Vagina (tissue), 2 donors: ENCODE measurements at regions not wholly inside any gene's neighbourhood (a gene's known extent, or its start where the extent isn't known, plus 50 kb on each side); places are given as distances from the start of the nearest gene placed in this dataset.

Experiments
- CTCF ChIP-seq, 3 experiments: fragments of 450-650 bp in 2 of 3; fragments of 200-600 bp in 1 of 3; sonication (generic) in 1 of 3; IDR thresholded peaks; one replicate each; pipeline ENCODE4 v1.5.1; 2017 to 2019; ENCODE audit warnings: antibody characterized with exemption in 3 of 3, mild to moderate bottlenecking in 2 of 3, moderate library complexity in 2 of 3
- POLR2A ChIP-seq, 2 donors: fragments of 450-650 bp; IDR thresholded peaks; one replicate each; pipeline ENCODE4 v1.6.1; 2017; ENCODE audit warnings: antibody characterized with exemption in 2 of 2, mild to moderate bottlenecking in 2 of 2, moderate library complexity in 2 of 2
- POLR2AphosphoS5 ChIP-seq, 2 donors: sonication (generic); formaldehyde crosslinking; IDR thresholded peaks; one replicate each; pipeline ENCODE4 v1.9.0; 2017; ENCODE audit warnings: antibody characterized with exemption in 2 of 2, mild to moderate bottlenecking in 2 of 2, low read depth in 1 of 2; ENCODE audit not compliant: insufficient read depth in 1 of 2

GRCh38 chr14:104465482-104466390 is 113.8 kb upstream of the C14orf180 start:
- TF ChIP-seq CTCF (IDR thresholded peaks at IDR 0.05) = no peak
- no peak for TF ChIP-seq POLR2AphosphoS5 (IDR thresholded peaks at IDR 0.05; ENCODE audit: insufficient read depth in 1 of 2, low read depth in 1 of 2)
- TF ChIP-seq POLR2A (IDR thresholded peaks at IDR 0.05) = no peak
